22Rv1 (cell line): ENCODE measurements at regions not wholly inside any gene's neighbourhood (a gene's known extent, or its start where the extent isn't known, plus 50 kb on each side); places are given as distances from the start of the nearest gene placed in this dataset.
"Not testable (repeated sequence)": the region's sequence is repeated elsewhere in the genome, so short reads cannot be mapped to it uniquely, and the experiment has no call there.

Experiments
- H3K27ac ChIP-seq: fragments of 450-650 bp; 2 replicates; pipeline ENCODE4 v1.5.1; 2017
- CTCF ChIP-seq: fragments of 450-650 bp; IDR thresholded peaks from 2 replicates; pipeline ENCODE4 v1.5.1; 2017; ENCODE audit warnings: mild to moderate bottlenecking
- ZFX ChIP-seq: fragments of 450-650 bp; IDR thresholded peaks from 2 replicates; pipeline ENCODE4 v1.6.1; 2017; ENCODE audit warnings: antibody characterized with exemption, borderline replicate concordance

- H3K27ac ChIP-seq, result no peak overlapping the region
- TF ChIP-seq ZFX (no peak), CTCF (no peak)
Observed at GRCh38 chr9:135302329-135303279, 177.0 kb upstream of the PPP1R26 start.

GRCh38 chr9:135303280-135303647 is 176.3 kb upstream of the PPP1R26 start:
- H3K27ac ChIP-seq, result no peak overlapping the region
- TF ChIP-seq ZFX, result no peak
- no peak for TF ChIP-seq CTCF

GRCh38 chr9:135303865-135304499 is 175.6 kb upstream of the PPP1R26 start:
- TF ChIP-seq CTCF, result no peak
- no peak for TF ChIP-seq ZFX
- H3K27ac ChIP-seq, result no peak overlapping the region

- TF ChIP-seq ZFX (no peak), CTCF (no peak)
- no peak overlapping the region for H3K27ac ChIP-seq
Observed at GRCh38 chr9:135304886-135305285, 174.7 kb upstream of the PPP1R26 start.

- TF ChIP-seq ZFX (no peak), CTCF (no peak)
- no peak overlapping the region for H3K27ac ChIP-seq
Observed at GRCh38 chr9:135305546-135306180, 173.9 kb upstream of the PPP1R26 start.

GRCh38 chr9:135306699-135307098 is 172.9 kb upstream of the PPP1R26 start:
- TF ChIP-seq CTCF (no peak), ZFX (no peak)
- H3K27ac ChIP-seq, result no peak overlapping the region

GRCh38 chr9:135307300-135307699 is 172.3 kb upstream of the PPP1R26 start:
- H3K27ac ChIP-seq, result no peak overlapping the region
- TF ChIP-seq CTCF, result no peak
- TF ChIP-seq ZFX, result no peak

- H3K27ac ChIP-seq, result not testable (repeated sequence)
Observed at GRCh38 chr9:135307919-135308318, 171.7 kb upstream of the PPP1R26 start.
